T-cell (primary cell): ENCODE measurements at regions not wholly inside any gene's neighbourhood (a gene's known extent, or its start where the extent isn't known, plus 50 kb on each side); places are given as distances from the start of the nearest gene placed in this dataset.

Source experiments
- ATAC-seq, 4 experiments: fragments of 200-7000 bp in 3 of 4; fragments of 150-1000 bp in 1 of 4; cut with Tn5 transposase; replicated peaks in 1 of 4; 1 replicate in 3 of 4; 2 replicates in 1 of 4; pipeline ENCODE4 v1.10.0; 2021; ENCODE audit warnings: moderate library complexity in 3 of 4, mild to moderate bottlenecking in 2 of 4, moderate number of reproducible peaks in 1 of 4
- CTCF ChIA-PET, 2 donors: fragments of 300-600 bp; sonication (Branson Sonifier 250); formaldehyde crosslinking; loops; one replicate each; lab custom pipeline; 2022; ENCODE audit warnings: antibody characterized with exemption in 2 of 2; lab: Charles Lee
- POLR2A ChIA-PET, 2 donors: fragments of 300-600 bp; sonication (Branson Sonifier 250); formaldehyde crosslinking; loops; one replicate each; lab custom pipeline; 2022; ENCODE audit warnings: antibody characterized with exemption in 2 of 2; lab: Charles Lee
- DNase-seq, 35 experiments: peaks; one replicate each; pipeline versions ENCODE4 v3.0.0 to v3.0.0-alpha.2; 2013 to 2023
- H3K27ac ChIP-seq: one replicate; pipeline ENCODE4 v1.5.1; 2013; ENCODE audit warnings: low read length
- H3K27me3 ChIP-seq, 2 experiments: replicated peaks in 1 of 2; 1 replicate in 1 of 2; 2 replicates in 1 of 2; pipeline versions ENCODE4 v1.6.1 to v1.7.0; 2013; ENCODE audit warnings: low read length in 1 of 2, mixed read lengths in 1 of 2; ENCODE audit not compliant: control insufficient read depth in 2 of 2, insufficient read depth in 2 of 2; ENCODE audit errors: extremely low read depth in 1 of 2
- H3K36me3 ChIP-seq, 2 donors: 1 replicate in 1 of 2; 2 replicates in 1 of 2; pipeline versions ENCODE4 v1.6.1 to v1.7.0; 2013; ENCODE audit warnings: low read length in 1 of 2; ENCODE audit not compliant: control insufficient read depth in 2 of 2, insufficient read depth in 1 of 2; ENCODE audit errors: extremely low read depth in 1 of 2
- H3K4me1 ChIP-seq, 2 experiments: 1 replicate in 1 of 2; 2 replicates in 1 of 2; pipeline versions ENCODE4 v1.6.1 to v1.7.0; 2013; ENCODE audit warnings: low read length in 2 of 2, mixed read lengths in 1 of 2; ENCODE audit not compliant: insufficient read depth in 2 of 2, control insufficient read depth in 1 of 2; ENCODE audit errors: extremely low read depth in 1 of 2
- H3K4me3 ChIP-seq, 2 donors: 1 replicate in 1 of 2; 2 replicates in 1 of 2; pipeline versions ENCODE4 v1.5.1 to v1.7.0; 2013; ENCODE audit warnings: mild to moderate bottlenecking in 2 of 2, low read length in 1 of 2, moderate library complexity in 1 of 2; ENCODE audit not compliant: control insufficient read depth in 1 of 2; ENCODE audit errors: extremely low read depth in 1 of 2
- H3K9me3 ChIP-seq: 2 replicates; pipeline ENCODE4 v1.7.0; 2013
- H3K27ac Mint-ChIP-seq, 2 donors: one replicate each; pipeline ENCODE4 v1.8.0; 2020 to 2021; ENCODE audit warnings: mild to moderate bottlenecking in 2 of 2, mixed read lengths in 2 of 2
- H3K27me3 Mint-ChIP-seq, 2 donors: one replicate each; pipeline ENCODE4 v1.8.0; 2021 to 2022; ENCODE audit warnings: mixed read lengths in 2 of 2
- H3K36me3 Mint-ChIP-seq: one replicate; pipeline ENCODE4 v1.8.0; 2021; ENCODE audit warnings: mixed read lengths
- H3K4me1 Mint-ChIP-seq, 3 donors: one replicate each; pipeline ENCODE4 v1.8.0; 2020 to 2022; ENCODE audit warnings: mixed read lengths in 3 of 3, mild to moderate bottlenecking in 1 of 3
- H3K4me3 Mint-ChIP-seq, 3 donors: one replicate each; pipeline ENCODE4 v1.8.0; 2020 to 2022; ENCODE audit warnings: mild to moderate bottlenecking in 3 of 3, mixed read lengths in 3 of 3, moderate library complexity in 3 of 3
- H3K9me3 Mint-ChIP-seq, 3 donors: one replicate each; pipeline ENCODE4 v1.8.0; 2020 to 2022; ENCODE audit warnings: mixed read lengths in 3 of 3
- WGBS: methylation state at CpG from one replicate; pipeline ENCODE4 v1.1.5; 2013; ENCODE audit warnings: missing lambda C conversion rate; ENCODE audit not compliant: insufficient coverage; 5-methylcytosine and 5-hydroxymethylcytosine counted together

- DNase-seq, result no peak
- POLR2A ChIA-PET, result interaction anchor here in 1 of 2 donors (0.9 kb wide), 1 partner anchor 125 kb away, joined by 6 read pairs; no protein-coding TSS in a partner anchor
- CTCF ChIA-PET, result no interaction called here
- no peak overlapping the region for H3K4me3 ChIP-seq
- Mint-ChIP-seq H3K27me3 (peaks cover 1 to 3% of the 10 kb centered on the region in 2 donors), H3K36me3 (no peaks in the 10 kb centered on the region), H3K9me3 (no peaks in the 10 kb centered on the region), H3K4me3 (no peak overlapping the region), H3K4me1 (no peaks in the 10 kb centered on the region), H3K27ac (no peak overlapping the region)
- H3K36me3 ChIP-seq, result no peaks in the 10 kb centered on the region
- no peak for ATAC-seq
- H3K27ac ChIP-seq, result no peak overlapping the region
- no peaks in the 10 kb centered on the region for H3K4me1 ChIP-seq
- WGBS, result no CpG with 5 or more reads among the region's 4 CpGs
- H3K27me3 ChIP-seq, result no peaks in the 10 kb centered on the region
- H3K9me3 ChIP-seq, result no peaks in the 10 kb centered on the region
Observed at GRCh38 chr5:91255396-91256141, 127.5 kb downstream of the ARRDC3 start.

GRCh38 chr5:91252916-91253315, 130.2 kb downstream of the ARRDC3 start:
- CTCF ChIA-PET, result no interaction called here
- H3K4me1 ChIP-seq, result no peaks in the 10 kb centered on the region
- no peak overlapping the region for H3K27ac ChIP-seq
- no peaks in the 10 kb centered on the region for H3K9me3 ChIP-seq
- DNase-seq, result no peak
- peaks cover 0 to 5% (median 3%) of the 10 kb centered on the region in 3 donors for H3K9me3 Mint-ChIP-seq
- H3K4me3 ChIP-seq, result no peak overlapping the region
- no peaks in the 10 kb centered on the region for H3K36me3 Mint-ChIP-seq
- no peaks in the 10 kb centered on the region for H3K27me3 ChIP-seq
- peaks cover 1 to 3% of the 10 kb centered on the region in 2 donors for H3K27me3 Mint-ChIP-seq
- no peaks in the 10 kb centered on the region for H3K4me1 Mint-ChIP-seq
- ATAC-seq, result no peak
- POLR2A ChIA-PET, result no interaction called here
- H3K4me3 Mint-ChIP-seq, result no peak overlapping the region
- H3K36me3 ChIP-seq, result no peaks in the 10 kb centered on the region
- no CpG with 5 or more reads among the region's 2 CpGs for WGBS
- H3K27ac Mint-ChIP-seq, result no peak overlapping the region

- no CpG with 5 or more reads among the region's 1 CpG for WGBS
Observed at GRCh38 chr5:91245871-91246270, 137.2 kb downstream of the ARRDC3 start.

GRCh38 chr5:91245074-91245452, 138.1 kb downstream of the ARRDC3 start:
- Histone ChIP-seq H3K4me1 (no peaks in the 10 kb centered on the region), H3K9me3 (no peaks in the 10 kb centered on the region), H3K27me3 (no peaks in the 10 kb centered on the region), H3K36me3 (no peaks in the 10 kb centered on the region), H3K4me3 (no peak overlapping the region), H3K27ac (no peak overlapping the region)
- H3K9me3 Mint-ChIP-seq, result peaks cover 4 to 17% (median 10%) of the 10 kb centered on the region in 3 donors
- no peaks in the 10 kb centered on the region for H3K4me1 Mint-ChIP-seq
- no peak overlapping the region for H3K27ac Mint-ChIP-seq
- ATAC-seq (no peak), DNase-seq (no peak)
- ChIA-PET POLR2A (no interaction called here), CTCF (interaction anchor here in 1 of 2 donors (2.4 kb wide), 1 partner anchor 140 kb away, joined by 9 read pairs; no protein-coding TSS in a partner anchor)
- WGBS, result no CpG with 5 or more reads among the region's 3 CpGs
- H3K27me3 Mint-ChIP-seq, result no peaks in the 10 kb centered on the region
- no peak overlapping the region for H3K4me3 Mint-ChIP-seq
- peaks cover 6% of the 10 kb centered on the region for H3K36me3 Mint-ChIP-seq

More at GRCh38 chr5:91245871-91246270, 137.2 kb downstream of the ARRDC3 start:
- H3K27me3 Mint-ChIP-seq, result no peaks in the 10 kb centered on the region
- Histone ChIP-seq H3K9me3 (no peaks in the 10 kb centered on the region), H3K27me3 (no peaks in the 10 kb centered on the region), H3K36me3 (no peaks in the 10 kb centered on the region), H3K4me1 (no peaks in the 10 kb centered on the region), H3K27ac (no peak overlapping the region), H3K4me3 (no peak overlapping the region)
- ChIA-PET POLR2A (interaction anchor here in 1 of 2 donors (0.7 kb wide), 1 partner anchor 259 kb away, joined by 4 read pairs; no protein-coding TSS in a partner anchor), CTCF (interaction anchor here in 1 of 2 donors (2.4 kb wide), 1 partner anchor 139 kb away, joined by 9 read pairs; no protein-coding TSS in a partner anchor)
- no peak overlapping the region for H3K27ac Mint-ChIP-seq
- DNase-seq, result no peak
- no peak overlapping the region for H3K4me3 Mint-ChIP-seq
- no peak for ATAC-seq
- H3K9me3 Mint-ChIP-seq, result peaks cover 4 to 19% (median 11%) of the 10 kb centered on the region in 3 donors
- H3K36me3 Mint-ChIP-seq, result peaks cover 6% of the 10 kb centered on the region
- H3K4me1 Mint-ChIP-seq, result no peaks in the 10 kb centered on the region

GRCh38 chr5:91244380-91245073, 138.6 kb downstream of the ARRDC3 start:
- peaks cover 4 to 13% (median 8%) of the 10 kb centered on the region in 3 donors for H3K9me3 Mint-ChIP-seq

GRCh38 chr5:91243852-91244251, 139.3 kb downstream of the ARRDC3 start:
- H3K4me3 ChIP-seq, result no peak overlapping the region
- ChIA-PET CTCF (interaction anchor here in 1 of 2 donors (1.1 to 2.4 kb wide), 2 partner anchors 140 to 141 kb away, joined by 3 to 9 read pairs; partner anchors contain the start of gene ARRDC3), POLR2A (no interaction called here)
- no peaks in the 10 kb centered on the region for H3K9me3 ChIP-seq
- H3K4me1 Mint-ChIP-seq, result no peaks in the 10 kb centered on the region
- H3K27ac ChIP-seq, result no peak overlapping the region
- H3K4me3 Mint-ChIP-seq, result no peak overlapping the region
- no CpG with 5 or more reads among the region's 1 CpG for WGBS
- DNase-seq (no peak), ATAC-seq (no peak)
- no peaks in the 10 kb centered on the region for H3K4me1 ChIP-seq
- peaks cover 4 to 13% (median 8%) of the 10 kb centered on the region in 3 donors for H3K9me3 Mint-ChIP-seq
- no peaks in the 10 kb centered on the region for H3K27me3 ChIP-seq
- no peaks in the 10 kb centered on the region for H3K27me3 Mint-ChIP-seq
- H3K36me3 Mint-ChIP-seq, result peaks cover 6% of the 10 kb centered on the region
- no peaks in the 10 kb centered on the region for H3K36me3 ChIP-seq
- no peak overlapping the region for H3K27ac Mint-ChIP-seq

More at GRCh38 chr5:91244380-91245073, 138.6 kb downstream of the ARRDC3 start:
- no peaks in the 10 kb centered on the region for H3K4me1 Mint-ChIP-seq
- H3K36me3 ChIP-seq, result no peaks in the 10 kb centered on the region
- H3K4me3 ChIP-seq, result no peak overlapping the region
- H3K27me3 Mint-ChIP-seq, result no peaks in the 10 kb centered on the region
- DNase-seq (no peak), ATAC-seq (no peak)
- WGBS, result 94% methylated on average over 2 of the region's 6 CpGs
- H3K27ac ChIP-seq, result no peak overlapping the region
- no peaks in the 10 kb centered on the region for H3K27me3 ChIP-seq
- CTCF ChIA-PET, result interaction anchor here in 1 of 2 donors (2.4 kb wide), 1 partner anchor 140 kb away, joined by 9 read pairs; no protein-coding TSS in a partner anchor
- H3K4me1 ChIP-seq, result no peaks in the 10 kb centered on the region
- H3K36me3 Mint-ChIP-seq, result peaks cover 6% of the 10 kb centered on the region
- POLR2A ChIA-PET, result no interaction called here
- no peak overlapping the region for H3K27ac Mint-ChIP-seq
- no peaks in the 10 kb centered on the region for H3K9me3 ChIP-seq
- no peak overlapping the region for H3K4me3 Mint-ChIP-seq
